Stomach (tissue), 8 donors: ENCODE measurements at regions not wholly inside any gene's neighbourhood (a gene's known extent, or its start where the extent isn't known, plus 50 kb on each side); places are given as distances from the start of the nearest gene placed in this dataset.

Experiments
- DNase-seq, 2 donors: peaks; one replicate each; pipeline versions ENCODE4 v3.0.0 to v3.0.0-alpha.2; 2013 to 2019
- H3K27ac ChIP-seq, 5 donors: fragments of 200-600 bp in 4 of 5; sonication (generic) in 4 of 5; one replicate each; pipeline ENCODE4 v1.5.1; 2013 to 2019; ENCODE audit warnings: mild to moderate bottlenecking in 1 of 5, moderate library complexity in 1 of 5
- H3K27me3 ChIP-seq, 3 donors: fragments of 200-600 bp; sonication (generic); one replicate each; pipeline ENCODE4 v1.5.1; 2017 to 2019; ENCODE audit warnings: mixed run types in 1 of 3
- H3K36me3 ChIP-seq, 4 donors: fragments of 200-600 bp; sonication (generic); 1 replicate in 3 of 4; 2 replicates in 1 of 4; pipeline ENCODE4 v1.5.1; 2016 to 2019
- H3K4me1 ChIP-seq, 4 donors: fragments of 200-600 bp; sonication (generic); one replicate each; pipeline ENCODE4 v1.5.1; 2016 to 2019
- H3K4me3 ChIP-seq, 4 donors: fragments of 200-600 bp; sonication (generic) in 3 of 4; one replicate each; pipeline ENCODE4 v1.5.1; 2016 to 2019; ENCODE audit warnings: mild to moderate bottlenecking in 1 of 4
- H3K9me3 ChIP-seq, 4 donors: fragments of 200-600 bp; sonication (generic); one replicate each; pipeline ENCODE4 v1.5.1; 2016 to 2019
- EP300 ChIP-seq: sonication (generic); formaldehyde crosslinking; IDR thresholded peaks from one replicate; pipeline ENCODE4 v1.6.1; 2017; ENCODE audit warnings: antibody characterized with exemption
- POLR2A ChIP-seq, 4 donors: fragments of 450-650 bp; IDR thresholded peaks; one replicate each; pipeline ENCODE4 v1.6.1; 2016; ENCODE audit warnings: antibody characterized with exemption in 4 of 4, control low read depth in 2 of 4, mild to moderate bottlenecking in 1 of 4, moderate library complexity in 1 of 4
- POLR2AphosphoS5 ChIP-seq, 3 donors: sonication (generic); formaldehyde crosslinking; IDR thresholded peaks; one replicate each; pipeline ENCODE4 v1.6.1; 2016; ENCODE audit warnings: antibody characterized with exemption in 3 of 3
- WGBS, 5 donors: extraction: QIAGEN DNeasy Blood & Tissue Kit in 3 of 5; methylation state at CpG; one replicate each; pipeline versions ENCODE4 v1.1.5 to v1.1.7; 2013 to 2018; 5-methylcytosine and 5-hydroxymethylcytosine counted together
- intact Hi-C: fragments of 100-400 bp; cut with DNase I; formaldehyde crosslinking; loops from one replicate; pipeline ENCODE4 v1.15.1; 2023; ENCODE audit warnings: low total_unique reads
- TF ChIP-seq, protein P1 (sequence below), 7 experiments: fragments of 450-650 bp in 4 of 7; fragments of 200-600 bp in 3 of 7; sonication (generic) in 3 of 7; IDR thresholded peaks; one replicate each; pipeline ENCODE4 v1.5.1; 2016 to 2019; ENCODE audit warnings: antibody characterized with exemption in 7 of 7, control low read depth in 2 of 7, mild to moderate bottlenecking in 1 of 7
- donor health status: healthy with polysubstance abuse.
- donor health status: Bipolar disorder and iron deficiency.
- donor health status: healthy.

DNA sequence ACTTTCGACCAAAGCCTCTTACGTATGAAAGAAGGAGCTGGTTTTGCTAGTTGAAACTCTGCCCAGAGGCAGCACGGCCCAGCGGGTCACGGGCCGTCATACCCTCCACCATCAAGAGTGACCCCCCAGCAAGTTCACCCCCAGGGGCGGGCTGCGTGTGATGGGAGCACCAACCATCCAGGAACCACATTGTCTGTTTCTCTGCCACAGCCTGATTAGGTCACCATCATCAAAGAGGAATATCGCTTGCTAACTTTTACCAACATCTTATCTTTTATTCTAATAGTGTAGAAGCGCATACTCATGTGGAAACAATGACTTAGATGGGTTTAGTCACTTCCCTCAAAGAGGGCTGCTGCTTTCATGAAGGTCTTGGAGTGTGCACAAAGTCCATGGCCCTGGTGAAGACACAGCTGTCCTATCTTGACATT is 116.6 kb upstream of the SMIM21 start:
- no peak overlapping the region for H3K4me3 ChIP-seq
- H3K4me1 ChIP-seq: no peaks in the 10 kb centered on the region
- no peak overlapping the region for H3K27ac ChIP-seq
- TF ChIP-seq POLR2AphosphoS5 (IDR thresholded peaks at IDR 0.05) (no peak), EP300 (no peak), POLR2A (IDR thresholded peaks at IDR 0.05) (no peak)
- TF ChIP-seq, protein P1, sequence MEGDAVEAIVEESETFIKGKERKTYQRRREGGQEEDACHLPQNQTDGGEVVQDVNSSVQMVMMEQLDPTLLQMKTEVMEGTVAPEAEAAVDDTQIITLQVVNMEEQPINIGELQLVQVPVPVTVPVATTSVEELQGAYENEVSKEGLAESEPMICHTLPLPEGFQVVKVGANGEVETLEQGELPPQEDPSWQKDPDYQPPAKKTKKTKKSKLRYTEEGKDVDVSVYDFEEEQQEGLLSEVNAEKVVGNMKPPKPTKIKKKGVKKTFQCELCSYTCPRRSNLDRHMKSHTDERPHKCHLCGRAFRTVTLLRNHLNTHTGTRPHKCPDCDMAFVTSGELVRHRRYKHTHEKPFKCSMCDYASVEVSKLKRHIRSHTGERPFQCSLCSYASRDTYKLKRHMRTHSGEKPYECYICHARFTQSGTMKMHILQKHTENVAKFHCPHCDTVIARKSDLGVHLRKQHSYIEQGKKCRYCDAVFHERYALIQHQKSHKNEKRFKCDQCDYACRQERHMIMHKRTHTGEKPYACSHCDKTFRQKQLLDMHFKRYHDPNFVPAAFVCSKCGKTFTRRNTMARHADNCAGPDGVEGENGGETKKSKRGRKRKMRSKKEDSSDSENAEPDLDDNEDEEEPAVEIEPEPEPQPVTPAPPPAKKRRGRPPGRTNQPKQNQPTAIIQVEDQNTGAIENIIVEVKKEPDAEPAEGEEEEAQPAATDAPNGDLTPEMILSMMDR (IDR thresholded peaks at IDR 0.05): no peak
- H3K9me3 ChIP-seq: no peaks in the 10 kb centered on the region
- no peaks in the 10 kb centered on the region for H3K36me3 ChIP-seq
- intact Hi-C loops: no loop called here
- peaks cover 0 to 8% (median 0%) of the 10 kb centered on the region in 3 donors for H3K27me3 ChIP-seq
- DNase-seq: no peak
- 83 to 93% (median 90%) methylated on average over 4 to 10 of the region's 10 CpGs for WGBS, 5 donors

DNA sequence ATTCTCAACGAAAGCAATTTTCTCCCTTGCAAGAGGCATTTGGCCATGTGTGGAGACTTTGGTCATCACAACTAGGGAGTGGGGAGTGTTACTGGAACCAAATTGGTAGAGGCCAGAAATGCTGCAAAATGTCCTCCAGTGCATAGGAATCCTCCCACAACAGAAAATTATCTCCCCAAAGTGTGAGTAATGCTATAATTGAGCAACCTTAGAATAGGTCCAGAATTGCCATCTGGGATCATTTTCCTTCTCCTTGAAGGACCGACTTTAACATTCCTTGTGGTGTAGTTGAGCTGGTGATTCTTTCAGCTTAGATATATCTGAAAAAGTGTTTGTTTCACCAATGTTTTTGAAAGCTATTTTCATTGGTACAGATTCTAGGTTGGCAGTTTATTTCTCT is 111.2 kb upstream of the SMIM21 start:
- 83 to 91% (median 85%) methylated on average over 2 of the region's 2 CpGs for WGBS, 5 donors
- intact Hi-C loops: no loop called here
- no peak for DNase-seq
- Histone ChIP-seq H3K27me3 (peaks cover 0 to 4% (median 0%) of the 10 kb centered on the region in 3 donors), H3K4me1 (no peaks in the 10 kb centered on the region), H3K9me3 (no peaks in the 10 kb centered on the region), H3K36me3 (no peaks in the 10 kb centered on the region), H3K27ac (no peak overlapping the region), H3K4me3 (no peak overlapping the region)
- TF ChIP-seq POLR2AphosphoS5 (IDR thresholded peaks at IDR 0.05) (no peak), EP300 (no peak), POLR2A (IDR thresholded peaks at IDR 0.05) (no peak)
- TF ChIP-seq, protein P1 (IDR thresholded peaks at IDR 0.05): no peak

DNA sequence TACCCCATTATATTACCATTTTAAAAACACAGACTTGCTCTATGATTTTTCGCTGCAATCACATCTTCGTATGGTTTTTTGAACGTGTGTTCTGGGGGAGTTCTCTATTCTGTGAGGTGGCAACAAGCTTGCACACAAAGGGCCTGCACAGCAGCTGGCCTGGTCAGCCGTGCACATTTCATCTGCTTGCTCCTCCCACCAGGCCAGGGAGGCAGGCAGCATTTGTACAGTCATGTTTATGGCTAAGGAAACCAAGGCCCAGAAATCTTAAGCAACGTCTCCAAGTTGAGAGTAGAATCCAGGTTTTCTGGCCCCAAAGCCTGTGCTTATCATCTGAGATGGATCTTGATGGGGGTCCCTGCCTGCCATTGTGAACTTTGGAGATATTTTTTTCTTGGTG is 106.4 kb upstream of the SMIM21 start:
- Histone ChIP-seq H3K9me3 (no peaks in the 10 kb centered on the region), H3K4me1 (no peaks in the 10 kb centered on the region), H3K27me3 (no peaks in the 10 kb centered on the region), H3K27ac (no peak overlapping the region), H3K4me3 (no peak overlapping the region), H3K36me3 (no peaks in the 10 kb centered on the region)
- intact Hi-C loops: no loop called here
- no peak for TF ChIP-seq EP300
- TF ChIP-seq, protein P1 (IDR thresholded peaks at IDR 0.05): no peak
- no peak for TF ChIP-seq POLR2AphosphoS5 (IDR thresholded peaks at IDR 0.05)
- no peak for TF ChIP-seq POLR2A (IDR thresholded peaks at IDR 0.05)
- WGBS, 5 donors: 50 to 64% (median 59%) methylated on average over 5 of the region's 5 CpGs
- no peak for DNase-seq

DNA sequence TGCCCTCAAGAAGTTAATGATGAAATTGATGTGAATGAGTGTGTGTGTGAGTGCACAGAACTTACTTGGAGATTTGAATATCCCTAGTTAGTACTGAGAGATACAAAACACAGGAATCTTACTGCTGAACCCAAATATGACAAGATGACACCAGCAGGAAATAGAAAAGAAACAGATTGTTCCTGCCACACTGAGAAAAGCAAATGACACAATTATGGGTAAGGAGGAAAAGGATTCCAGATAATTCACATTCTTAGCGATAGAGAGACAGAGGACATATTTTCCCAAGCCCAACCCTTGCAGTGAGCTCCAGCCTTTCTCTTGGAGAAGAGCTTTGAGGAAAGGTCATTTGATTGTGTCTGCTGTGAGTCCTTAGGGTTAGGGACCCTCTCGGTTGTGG is 105.7 kb upstream of the SMIM21 start:
- 65 to 84% (median 73%) methylated on average over 2 of the region's 2 CpGs for WGBS, 5 donors
- DNase-seq: no peak
- Histone ChIP-seq H3K27ac (no peak overlapping the region), H3K4me1 (no peaks in the 10 kb centered on the region), H3K4me3 (no peak overlapping the region), H3K27me3 (no peaks in the 10 kb centered on the region), H3K36me3 (no peaks in the 10 kb centered on the region), H3K9me3 (no peaks in the 10 kb centered on the region)
- TF ChIP-seq, protein P1 (IDR thresholded peaks at IDR 0.05): no peak
- intact Hi-C loops: no loop called here
